Osteocyte (in vitro differentiated cells): ENCODE measurements at regions not wholly inside any gene's neighbourhood (a gene's known extent, or its start where the extent isn't known, plus 50 kb on each side); places are given as distances from the start of the nearest gene placed in this dataset.

Experiments
- DNase-seq: peaks from one replicate; pipeline ENCODE4 v3.0.0; 2021; ENCODE audit warnings: mixed read lengths; ENCODE audit not compliant: unreplicated experiment; ENCODE audit errors: extremely low spot score
- H3K27ac Mint-ChIP-seq: one replicate; pipeline ENCODE4 v1.8.0; 2021; ENCODE audit warnings: mild to moderate bottlenecking, mixed read lengths; ENCODE audit not compliant: unreplicated experiment
- H3K27me3 Mint-ChIP-seq: one replicate; pipeline ENCODE4 v1.8.0; 2021; ENCODE audit warnings: mixed read lengths; ENCODE audit not compliant: unreplicated experiment
- H3K36me3 Mint-ChIP-seq: one replicate; pipeline ENCODE4 v1.8.0; 2021; ENCODE audit warnings: mixed read lengths; ENCODE audit not compliant: unreplicated experiment
- H3K4me1 Mint-ChIP-seq: one replicate; pipeline ENCODE4 v1.8.0; 2021; ENCODE audit warnings: mixed read lengths; ENCODE audit not compliant: unreplicated experiment
- H3K4me3 Mint-ChIP-seq: one replicate; pipeline ENCODE4 v1.8.0; 2021; ENCODE audit warnings: mild to moderate bottlenecking, moderate library complexity, mixed read lengths; ENCODE audit not compliant: unreplicated experiment
- H3K9me3 Mint-ChIP-seq: one replicate; pipeline ENCODE4 v1.8.0; 2021; ENCODE audit warnings: mixed read lengths; ENCODE audit not compliant: unreplicated experiment
- CTCF ChIP-seq: fragments of 200-600 bp; sonication (generic); IDR thresholded peaks from 2 replicates; pipeline ENCODE4 v1.5.0; 2021; ENCODE audit warnings: antibody characterized with exemption, mild to moderate bottlenecking, moderate library complexity

- Mint-ChIP-seq H3K9me3 (peaks cover 14% of the 10 kb centered on the region), H3K36me3 (no peaks in the 10 kb centered on the region), H3K4me3 (no peak overlapping the region), H3K27ac (no peak overlapping the region), H3K4me1 (no peaks in the 10 kb centered on the region), H3K27me3 (no peaks in the 10 kb centered on the region)
- no peak for TF ChIP-seq CTCF
- DNase-seq: peak; percentile 77
These were observed 307.4 kb downstream of the NDUFA10 start for GRCh38 chr2:239717706-239718105.

GRCh38 chr2:239717319-239717675 lies 307.8 kb downstream of the NDUFA10 start:
- no peaks in the 10 kb centered on the region for H3K27me3 Mint-ChIP-seq
- no peak overlapping the region for H3K4me3 Mint-ChIP-seq
- no peaks in the 10 kb centered on the region for H3K36me3 Mint-ChIP-seq
- H3K27ac Mint-ChIP-seq: no peak overlapping the region
- no peak for TF ChIP-seq CTCF
- H3K9me3 Mint-ChIP-seq: peaks cover 17% of the 10 kb centered on the region
- no peaks in the 10 kb centered on the region for H3K4me1 Mint-ChIP-seq
- DNase-seq: peak; percentile 53

- Mint-ChIP-seq H3K36me3 (no peaks in the 10 kb centered on the region), H3K27ac (no peak overlapping the region), H3K9me3 (peaks cover 17% of the 10 kb centered on the region), H3K4me1 (no peaks in the 10 kb centered on the region), H3K4me3 (no peak overlapping the region), H3K27me3 (no peaks in the 10 kb centered on the region)
- DNase-seq: peak; percentile 51
- TF ChIP-seq CTCF: no peak
These were observed 308.4 kb downstream of the NDUFA10 start for GRCh38 chr2:239716536-239717318.

- Mint-ChIP-seq H3K27ac (no peak overlapping the region), H3K36me3 (no peaks in the 10 kb centered on the region), H3K27me3 (no peaks in the 10 kb centered on the region), H3K4me1 (no peaks in the 10 kb centered on the region), H3K4me3 (no peak overlapping the region), H3K9me3 (peaks cover 23% of the 10 kb centered on the region)
- TF ChIP-seq CTCF: no peak
- DNase-seq: no peak
These were observed 309.1 kb downstream of the NDUFA10 start for GRCh38 chr2:239716009-239716408.

- DNase-seq: no peak
These were observed 309.5 kb downstream of the NDUFA10 start for GRCh38 chr2:239715606-239716005.

More at GRCh38 chr2:239715606-239716005, 309.5 kb downstream of the NDUFA10 start:
- TF ChIP-seq CTCF: no peak
- Mint-ChIP-seq H3K27me3 (no peaks in the 10 kb centered on the region), H3K4me3 (no peak overlapping the region), H3K27ac (no peak overlapping the region), H3K4me1 (no peaks in the 10 kb centered on the region), H3K9me3 (peaks cover 26% of the 10 kb centered on the region), H3K36me3 (no peaks in the 10 kb centered on the region)
